Caco-2 (cell line): ENCODE measurements at regions not wholly inside any gene's neighbourhood (a gene's known extent, or its start where the extent isn't known, plus 50 kb on each side); places are given as distances from the start of the nearest gene placed in this dataset.

ENCODE experiments used
- BruUV-seq: library from RNA; stranded (reverse); fragments of 400-500 nt; replicated peaks from 2 replicates; lab custom pipeline; 2021; lab: Mats Ljungman, UMichigan
- CTCF ChIA-PET: fragments of 300-600 bp; sonication (Branson Sonifier 250); formaldehyde crosslinking; loops from one replicate; lab custom pipeline; 2022; ENCODE audit warnings: antibody characterized with exemption; lab: Charles Lee
- POLR2A ChIA-PET: fragments of 300-600 bp; sonication (Branson Sonifier 250); formaldehyde crosslinking; loops from one replicate; lab custom pipeline; 2022; ENCODE audit warnings: antibody characterized with exemption; lab: Charles Lee
- DNase-seq, 2 experiments: peaks; one replicate each; pipeline versions ENCODE4 v3.0.0 to v3.0.0-alpha.2; 2020 to 2022
- H3K27me3 ChIP-seq: replicated peaks from 2 replicates; pipeline ENCODE4 v1.6.0; 2011; ENCODE audit warnings: low read length; ENCODE audit not compliant: control insufficient read depth, insufficient read depth
- H3K36me3 ChIP-seq: 2 replicates; pipeline ENCODE4 v1.5.1; 2011; ENCODE audit warnings: low read length; ENCODE audit not compliant: control insufficient read depth, insufficient read depth
- H3K4me1 ChIP-seq: fragments of 250-450 bp; sonication (Bioruptor Pico); 2 replicates; pipeline ENCODE4 v1.5.1; 2020; ENCODE audit warnings: mild to moderate bottlenecking
- H3K4me3 ChIP-seq: 2 replicates; pipeline ENCODE4 v1.5.1; 2011; ENCODE audit warnings: low read depth, mild to moderate bottlenecking, control low read depth, low read length
- H3K9me3 ChIP-seq: fragments of 250-450 bp; sonication (Bioruptor Pico); 2 replicates; pipeline ENCODE4 v1.5.1; 2020; ENCODE audit warnings: mild to moderate bottlenecking, moderate library complexity
- H3K27ac Mint-ChIP-seq: one replicate; pipeline ENCODE4 v1.8.0; 2022; ENCODE audit warnings: mixed read lengths; ENCODE audit not compliant: unreplicated experiment
- H3K27me3 Mint-ChIP-seq: one replicate; pipeline ENCODE4 v1.8.0; 2022; ENCODE audit warnings: mixed read lengths; ENCODE audit not compliant: insufficient read depth, unreplicated experiment
- H3K36me3 Mint-ChIP-seq: one replicate; pipeline ENCODE4 v1.8.0; 2022; ENCODE audit warnings: mild to moderate bottlenecking, mixed read lengths; ENCODE audit not compliant: insufficient read depth, unreplicated experiment
- H3K4me1 Mint-ChIP-seq: one replicate; pipeline ENCODE4 v1.8.0; 2022; ENCODE audit warnings: low read depth, mixed read lengths; ENCODE audit not compliant: unreplicated experiment
- H3K4me3 Mint-ChIP-seq: one replicate; pipeline ENCODE4 v1.8.0; 2022; ENCODE audit warnings: mild to moderate bottlenecking, moderate library complexity, mixed read lengths; ENCODE audit not compliant: unreplicated experiment
- H3K9me3 Mint-ChIP-seq: one replicate; pipeline ENCODE4 v1.8.0; 2022; ENCODE audit warnings: mixed read lengths; ENCODE audit not compliant: unreplicated experiment
- intact Hi-C: fragments of 100-400 bp; cut with micrococcal nuclease; formaldehyde crosslinking; loops from one replicate; pipeline ENCODE4 v1.10.0; 2022; ENCODE audit not compliant: unreplicated experiment
- TF ChIP-seq, protein P1 (sequence below), 2 experiments: fragments of 200-600 bp in 1 of 2; IDR thresholded peaks; 1 replicate in 1 of 2; 2 replicates in 1 of 2; pipeline versions ENCODE4 v1.5.1 to v1.8.0; 2011 to 2022; ENCODE audit warnings: antibody characterized with exemption in 1 of 2, control low read depth in 1 of 2, inconsistent platforms in 1 of 2, low read depth in 1 of 2, low read length in 1 of 2, mild to moderate bottlenecking in 1 of 2, moderate library complexity in 1 of 2; ENCODE audit not compliant: insufficient read depth in 1 of 2, severe bottlenecking in 1 of 2, unreplicated experiment in 1 of 2

GRCh38 chr6:40881501-40881900 is 157.5 kb downstream of the UNC5CL start:
- ChIA-PET POLR2A (no interaction called here), CTCF (no interaction called here)
- H3K9me3 ChIP-seq, result peaks cover 9% of the 10 kb centered on the region; the same call in 1 of the 2 replicates
- Mint-ChIP-seq H3K27ac (no peak overlapping the region), H3K27me3 (peaks cover 4% of the 10 kb centered on the region), H3K36me3 (no peaks in the 10 kb centered on the region), H3K9me3 (no peaks in the 10 kb centered on the region), H3K4me1 (peaks cover 5% of the 10 kb centered on the region), H3K4me3 (no peak overlapping the region)
- peaks cover 7% of the 10 kb centered on the region; the same call in 1 of the 2 replicates for H3K4me1 ChIP-seq
- DNase-seq, result no peak
- H3K36me3 ChIP-seq, result no peaks in the 10 kb centered on the region
- no peaks in the 10 kb centered on the region for H3K27me3 ChIP-seq
- intact Hi-C loops, result no loop called here
- TF ChIP-seq, protein P1, sequence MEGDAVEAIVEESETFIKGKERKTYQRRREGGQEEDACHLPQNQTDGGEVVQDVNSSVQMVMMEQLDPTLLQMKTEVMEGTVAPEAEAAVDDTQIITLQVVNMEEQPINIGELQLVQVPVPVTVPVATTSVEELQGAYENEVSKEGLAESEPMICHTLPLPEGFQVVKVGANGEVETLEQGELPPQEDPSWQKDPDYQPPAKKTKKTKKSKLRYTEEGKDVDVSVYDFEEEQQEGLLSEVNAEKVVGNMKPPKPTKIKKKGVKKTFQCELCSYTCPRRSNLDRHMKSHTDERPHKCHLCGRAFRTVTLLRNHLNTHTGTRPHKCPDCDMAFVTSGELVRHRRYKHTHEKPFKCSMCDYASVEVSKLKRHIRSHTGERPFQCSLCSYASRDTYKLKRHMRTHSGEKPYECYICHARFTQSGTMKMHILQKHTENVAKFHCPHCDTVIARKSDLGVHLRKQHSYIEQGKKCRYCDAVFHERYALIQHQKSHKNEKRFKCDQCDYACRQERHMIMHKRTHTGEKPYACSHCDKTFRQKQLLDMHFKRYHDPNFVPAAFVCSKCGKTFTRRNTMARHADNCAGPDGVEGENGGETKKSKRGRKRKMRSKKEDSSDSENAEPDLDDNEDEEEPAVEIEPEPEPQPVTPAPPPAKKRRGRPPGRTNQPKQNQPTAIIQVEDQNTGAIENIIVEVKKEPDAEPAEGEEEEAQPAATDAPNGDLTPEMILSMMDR (IDR thresholded peaks at IDR 0.05; ENCODE audit: insufficient read depth in 1 of 2, low read depth in 1 of 2, low read length in 1 of 2, severe bottlenecking in 1 of 2, unreplicated experiment in 1 of 2), result no peak
- no peak overlapping the region for H3K4me3 ChIP-seq
- BruUV-seq, result no TSS peak

DNA sequence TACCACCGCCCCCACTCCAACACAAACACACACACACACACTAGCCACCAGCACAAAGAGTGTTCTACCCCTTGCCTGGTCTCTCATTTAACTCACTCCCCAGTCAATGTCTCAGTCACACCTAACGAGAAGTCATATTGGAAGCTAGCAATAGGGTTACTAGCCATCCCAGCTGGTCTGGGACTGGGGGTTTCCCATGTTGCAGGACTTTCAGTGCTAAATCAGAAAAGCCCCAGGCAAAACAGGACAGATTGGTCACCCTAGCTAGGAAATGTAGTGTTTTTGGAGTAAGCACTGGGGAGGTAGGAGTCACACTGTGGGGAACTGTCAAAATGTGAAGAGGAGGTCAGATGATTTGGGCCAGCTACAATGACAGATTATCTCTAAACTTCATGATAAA is 158.1 kb downstream of the UNC5CL start:
- Histone ChIP-seq H3K9me3 (peaks cover 9% of the 10 kb centered on the region; the same call in 1 of the 2 replicates), H3K36me3 (no peaks in the 10 kb centered on the region), H3K27me3 (no peaks in the 10 kb centered on the region), H3K4me3 (no peak overlapping the region), H3K4me1 (peaks cover 7% of the 10 kb centered on the region; the same call in 1 of the 2 replicates)
- peaks cover 5% of the 10 kb centered on the region for H3K4me1 Mint-ChIP-seq
- intact Hi-C loops, result no loop called here
- DNase-seq, result no peak
- no peaks in the 10 kb centered on the region for H3K9me3 Mint-ChIP-seq
- BruUV-seq, result no TSS peak
- ChIA-PET CTCF (no interaction called here), POLR2A (no interaction called here)
- H3K27ac Mint-ChIP-seq, result no peak overlapping the region
- peaks cover 7% of the 10 kb centered on the region for H3K27me3 Mint-ChIP-seq
- H3K36me3 Mint-ChIP-seq, result no peaks in the 10 kb centered on the region
- TF ChIP-seq, protein P1 (IDR thresholded peaks at IDR 0.05; ENCODE audit: insufficient read depth in 1 of 2, low read depth in 1 of 2, low read length in 1 of 2, severe bottlenecking in 1 of 2, unreplicated experiment in 1 of 2), result no peak
- H3K4me3 Mint-ChIP-seq, result no peak overlapping the region

GRCh38 chr6:40879169-40879568 is 159.9 kb downstream of the UNC5CL start:
- Mint-ChIP-seq H3K4me3 (no peak overlapping the region), H3K36me3 (no peaks in the 10 kb centered on the region), H3K27ac (no peak overlapping the region), H3K9me3 (no peaks in the 10 kb centered on the region), H3K4me1 (no peaks in the 10 kb centered on the region), H3K27me3 (peaks cover 7% of the 10 kb centered on the region)
- Histone ChIP-seq H3K4me1 (no peaks in the 10 kb centered on the region), H3K27me3 (no peaks in the 10 kb centered on the region), H3K9me3 (peaks cover 9% of the 10 kb centered on the region; the same call in 1 of the 2 replicates), H3K4me3 (no peak overlapping the region), H3K36me3 (no peaks in the 10 kb centered on the region)
- DNase-seq, result no peak
- TF ChIP-seq, protein P1 (IDR thresholded peaks at IDR 0.05; ENCODE audit: insufficient read depth in 1 of 2, low read depth in 1 of 2, low read length in 1 of 2, severe bottlenecking in 1 of 2, unreplicated experiment in 1 of 2), result no peak
- intact Hi-C loops, result no loop called here
- ChIA-PET POLR2A (no interaction called here), CTCF (no interaction called here)
- BruUV-seq, result no TSS peak
